Hematopoietic multipotent progenitor cell (in vitro differentiated cells): ENCODE measurements at regions not wholly inside any gene's neighbourhood (a gene's known extent, or its start where the extent isn't known, plus 50 kb on each side); places are given as distances from the start of the nearest gene placed in this dataset.

Source experiments
- DNase-seq, 3 donors: peaks; one replicate each; pipeline ENCODE4 v3.0.0-alpha.2; 2011 to 2015; ENCODE audit warnings: low read depth in 2 of 3, low spot score in 2 of 3

DNA sequence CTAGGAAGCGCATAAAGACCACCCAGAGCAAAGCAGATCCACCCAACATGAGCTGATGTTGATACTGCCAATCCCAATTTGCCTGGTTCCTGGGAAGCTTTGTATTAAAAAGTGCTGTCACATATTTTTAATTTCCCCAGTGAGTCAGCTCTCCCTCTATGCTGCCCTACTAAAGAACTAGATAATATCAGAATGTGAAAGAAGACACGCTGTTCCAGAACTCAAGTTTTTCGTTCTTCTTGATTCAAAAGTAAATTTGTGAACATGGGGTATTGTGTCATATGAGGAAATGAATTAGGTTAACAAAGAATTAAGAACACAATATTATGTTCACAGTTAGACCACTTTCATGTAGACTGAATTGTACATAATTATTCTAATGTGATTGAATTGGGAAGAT is 734.2 kb upstream of the ALCAM start:
- DNase-seq = no peak

DNA sequence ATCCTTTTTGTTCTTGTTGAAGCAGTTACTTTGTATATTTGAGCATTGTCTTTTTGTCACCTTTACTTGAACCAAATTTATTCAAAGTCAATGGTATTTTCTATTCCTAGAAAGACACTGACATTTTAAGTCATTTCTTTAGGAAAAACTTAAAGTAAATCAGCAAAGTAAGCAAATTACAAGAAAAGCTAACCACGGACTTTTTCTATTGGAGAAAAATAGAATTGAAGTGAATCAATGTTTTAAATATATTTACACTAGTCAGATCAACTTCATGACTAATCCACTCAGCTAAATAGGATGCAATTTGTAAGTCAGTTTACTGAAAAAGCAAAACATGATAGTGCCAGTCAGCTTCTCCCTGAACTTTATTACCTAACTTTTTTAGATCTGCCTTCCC is 733.8 kb upstream of the ALCAM start:
- no peak for DNase-seq

DNA sequence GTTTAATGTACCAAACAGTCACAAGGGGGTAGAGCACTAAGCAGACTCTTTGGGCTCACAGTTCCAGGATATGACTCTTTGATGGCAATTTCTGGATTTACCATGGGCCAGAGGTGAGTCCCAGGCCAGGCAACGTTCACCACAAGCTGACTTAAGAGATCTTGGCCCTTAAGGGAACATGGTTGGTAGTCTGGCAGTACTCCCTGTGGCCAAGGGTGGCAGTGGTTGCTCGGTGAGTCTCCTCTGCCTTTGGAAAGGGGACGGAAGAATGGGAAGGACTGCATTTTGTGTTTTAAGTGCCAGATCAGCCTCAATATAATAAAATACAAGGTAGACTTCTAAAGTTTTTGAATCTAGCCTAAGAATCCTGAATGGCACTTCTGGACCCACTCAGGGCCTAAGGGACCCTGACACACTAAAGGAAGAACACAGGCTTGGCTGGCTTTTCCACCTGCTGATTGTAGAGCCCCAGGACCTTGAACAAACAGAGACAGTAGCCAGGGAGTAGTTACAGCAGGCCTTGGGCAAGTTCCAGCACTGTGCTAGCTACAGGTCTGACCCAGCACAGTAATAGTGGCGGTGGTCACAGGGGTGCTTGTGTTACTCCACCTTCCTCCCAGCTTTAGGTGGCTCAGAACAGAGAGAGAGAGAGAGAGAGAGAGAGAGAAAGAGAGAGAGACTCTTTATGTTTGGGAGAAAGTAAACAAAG is 730.7 kb upstream of the ALCAM start:
- DNase-seq = no peak

DNA sequence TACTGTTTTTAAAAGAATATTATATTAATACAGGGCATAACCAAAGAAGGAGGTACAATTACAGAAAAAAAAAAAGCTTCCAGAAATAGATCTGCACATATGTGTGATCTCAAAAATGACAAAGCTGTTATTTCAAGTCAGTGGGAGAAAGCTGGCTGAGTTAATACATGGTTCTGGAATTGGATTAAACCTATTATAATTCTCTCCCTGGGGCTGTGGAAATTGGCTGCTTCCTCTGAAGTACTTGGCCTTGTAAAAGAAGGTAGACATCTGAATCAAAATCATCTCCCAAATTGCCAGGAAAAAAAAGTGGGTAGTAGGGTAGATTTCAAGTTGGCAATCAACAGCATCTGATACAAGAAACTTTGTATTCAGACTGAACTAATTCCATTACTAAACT is 723.9 kb upstream of the ALCAM start:
- DNase-seq = no peak

DNA sequence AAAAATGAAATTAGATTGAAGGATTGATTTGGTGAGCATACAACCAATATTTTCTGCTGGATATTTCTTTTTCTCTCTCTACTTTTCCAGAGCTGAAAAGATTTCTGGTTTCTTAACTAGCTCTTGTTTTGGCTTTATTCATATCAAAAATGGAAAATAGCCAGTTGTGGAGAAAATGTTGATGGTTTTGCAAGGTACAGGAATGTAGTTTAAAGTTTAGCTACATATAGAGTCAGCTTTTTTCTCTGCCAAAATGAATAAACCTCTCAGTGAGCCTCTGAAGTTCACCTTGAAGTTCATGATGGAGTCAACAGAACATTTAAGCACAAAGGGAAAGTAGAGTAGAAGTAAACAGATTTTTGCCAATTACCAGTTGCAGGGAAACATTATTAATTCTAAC is 720.5 kb upstream of the ALCAM start:
- no peak for DNase-seq

DNA sequence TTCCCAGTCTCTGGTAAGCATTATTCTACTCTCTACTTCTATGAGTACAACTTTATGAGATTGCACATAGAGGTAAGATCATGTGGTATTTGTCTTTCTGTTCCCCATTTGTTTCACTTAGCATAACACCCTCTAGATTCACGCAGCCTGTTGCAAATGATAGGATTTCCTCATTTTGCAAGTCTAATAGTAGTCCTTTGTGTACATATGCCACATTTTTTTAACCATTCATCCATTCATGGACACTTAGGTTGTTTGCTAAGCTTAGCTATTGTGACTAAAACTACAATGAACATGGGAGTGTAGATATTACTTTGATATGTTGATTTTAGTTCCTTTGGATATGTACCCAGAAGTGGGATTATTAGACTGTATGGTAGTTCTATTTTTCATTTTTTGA is 717.9 kb upstream of the ALCAM start:
- DNase-seq = no peak

DNA sequence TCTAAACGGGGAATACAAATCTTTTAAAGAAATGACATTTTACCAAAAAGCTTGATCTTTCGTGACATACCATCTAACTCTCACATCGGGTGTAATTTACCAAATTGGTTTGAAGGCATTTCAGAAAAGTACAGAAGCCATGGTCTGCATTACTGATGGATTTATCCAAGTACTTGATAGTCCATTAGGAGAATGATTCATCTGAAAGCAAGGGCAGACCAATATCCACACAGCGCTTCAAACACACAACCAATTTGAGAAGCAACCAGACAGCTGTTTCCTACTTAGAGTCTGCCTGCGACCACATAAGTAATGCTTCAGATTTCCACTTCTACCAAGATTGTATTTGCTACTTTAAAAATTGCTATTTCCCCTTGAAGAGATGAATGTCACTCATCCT is 697.6 kb upstream of the ALCAM start:
- DNase-seq = no peak

DNA sequence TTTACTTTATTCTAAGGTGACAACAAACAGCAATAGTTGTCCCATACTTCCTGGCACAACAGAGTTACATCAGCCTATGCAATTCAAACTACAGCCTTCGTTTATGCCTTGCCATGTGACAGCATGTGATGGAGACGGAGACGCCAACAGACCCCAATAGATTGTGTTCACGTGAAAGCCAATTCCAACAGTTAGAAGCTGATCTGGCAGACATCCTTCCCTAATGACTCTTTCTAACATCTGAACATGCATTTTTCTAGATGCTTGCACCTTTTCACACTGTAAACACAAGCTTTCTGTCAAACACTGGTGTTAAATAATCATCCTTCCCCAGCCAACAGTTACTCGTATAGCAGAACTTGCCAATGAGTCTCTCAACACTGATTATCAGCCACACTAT is 694.4 kb upstream of the ALCAM start:
- DNase-seq = no peak

DNA sequence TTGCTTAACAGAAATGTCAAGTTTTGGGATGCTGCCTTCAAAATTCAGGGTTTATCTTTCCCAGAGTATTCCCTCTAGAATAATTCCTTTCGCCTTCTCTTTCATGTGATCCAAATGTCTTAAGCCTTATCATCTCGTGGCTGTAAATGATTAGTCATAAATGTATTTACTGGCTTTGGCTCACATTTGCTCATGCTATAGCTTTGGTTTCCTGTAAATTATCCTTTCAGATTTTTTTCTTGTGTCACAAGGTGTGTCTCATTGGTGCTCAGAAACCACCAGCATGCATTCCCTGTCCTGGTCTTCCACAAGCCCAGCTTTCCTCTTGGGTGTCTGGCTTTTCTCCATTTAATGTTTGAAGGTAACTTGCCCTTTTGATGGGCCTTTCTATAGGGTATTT is 692.7 kb upstream of the ALCAM start:
- no peak for DNase-seq

DNA sequence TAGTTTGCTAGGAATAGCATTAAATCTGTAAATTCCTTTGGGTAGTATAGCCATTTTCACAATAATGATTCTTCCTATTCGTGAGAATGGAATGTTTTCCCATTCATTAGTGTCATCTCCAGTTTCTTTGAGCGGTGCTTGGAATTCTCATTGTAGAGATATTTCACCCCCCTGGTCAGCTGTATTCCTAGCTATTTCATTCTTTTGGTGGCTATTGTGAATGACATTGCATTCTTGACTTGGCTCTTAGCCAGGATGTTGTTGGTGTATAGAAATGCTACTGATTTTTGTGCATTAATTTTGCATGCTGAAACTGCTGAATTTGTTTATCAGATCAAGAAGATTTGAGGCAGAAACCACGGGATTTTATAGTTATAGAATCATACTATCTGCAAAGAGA is 690.5 kb upstream of the ALCAM start:
- no peak for DNase-seq

DNA sequence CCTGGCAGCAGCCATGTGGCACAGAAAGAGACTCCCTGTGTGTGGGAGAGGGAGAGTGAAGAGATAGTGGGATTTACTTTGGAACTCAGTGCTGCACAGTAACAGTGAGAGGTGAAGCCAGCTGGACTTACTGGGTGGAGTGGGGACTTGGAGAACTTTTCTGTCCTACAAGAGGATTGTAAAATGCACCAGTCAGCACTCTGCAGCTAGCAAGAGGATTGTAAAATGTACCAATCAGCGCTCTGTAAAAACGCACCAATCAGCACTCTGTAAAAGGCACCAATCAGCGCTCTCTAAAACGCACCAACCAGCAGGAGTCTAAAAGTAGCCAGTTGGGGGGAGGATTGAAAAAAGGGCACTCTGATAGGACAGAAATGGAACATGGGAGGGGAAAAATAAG is 688.8 kb upstream of the ALCAM start:
- DNase-seq = no peak

DNA sequence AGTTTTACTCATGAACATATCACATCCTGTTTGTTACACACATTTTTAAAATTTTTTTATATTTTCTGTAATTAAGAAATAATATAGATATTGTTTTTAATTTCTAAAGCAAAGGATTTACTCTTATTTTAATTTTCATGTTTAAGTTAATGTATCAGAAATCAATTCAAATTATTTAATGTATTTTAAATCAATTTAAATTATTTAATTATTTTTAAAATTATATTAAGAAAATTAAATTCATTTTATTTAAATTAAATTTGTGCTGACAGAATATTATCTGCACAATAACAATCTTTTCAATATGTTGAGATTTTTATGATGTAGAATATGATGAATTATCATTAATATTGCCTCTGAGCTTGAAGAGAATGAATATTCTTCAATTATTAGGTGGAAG is 681.2 kb upstream of the ALCAM start:
- no peak for DNase-seq

DNA sequence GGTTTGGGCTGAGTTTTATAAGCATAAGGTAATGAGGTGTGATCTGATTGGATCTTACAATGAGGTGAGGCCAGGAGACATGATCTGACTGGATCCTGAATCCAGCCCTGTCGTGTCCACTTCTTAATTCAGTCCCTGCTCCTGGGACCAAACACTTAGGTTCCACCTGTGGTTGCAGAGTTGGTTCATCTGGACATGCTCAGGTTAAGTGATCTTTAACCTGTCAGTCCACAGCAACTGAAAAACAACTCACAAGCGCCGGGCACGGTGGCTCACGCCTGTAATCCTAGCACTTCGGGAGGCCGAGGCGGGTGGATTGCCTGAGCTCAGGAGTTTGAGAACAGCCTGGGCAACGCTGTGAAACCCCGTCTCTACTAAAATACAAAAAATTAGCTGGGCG is 679.3 kb upstream of the ALCAM start:
- DNase-seq = no peak

DNA sequence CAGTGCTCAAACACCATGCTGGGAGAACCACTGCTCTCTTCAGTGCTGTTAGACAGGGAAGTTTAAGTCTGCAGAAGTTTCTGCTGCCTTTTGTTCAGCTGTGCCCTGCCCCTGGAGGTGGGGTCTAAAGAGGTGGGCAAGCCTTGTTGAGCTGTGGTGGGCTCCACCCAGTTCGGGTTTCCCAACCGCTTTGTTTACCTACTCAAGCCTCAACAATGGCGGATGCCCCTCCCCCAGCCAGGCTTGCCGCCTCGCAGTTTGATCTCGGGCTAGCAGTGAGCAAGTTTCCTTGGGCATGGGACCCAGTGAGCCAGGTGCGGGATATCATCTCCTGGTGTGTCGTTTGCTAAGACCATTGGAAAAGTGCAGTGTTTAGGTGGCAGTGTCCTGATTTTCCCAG is 670.2 kb upstream of the ALCAM start:
- no peak for DNase-seq

DNA sequence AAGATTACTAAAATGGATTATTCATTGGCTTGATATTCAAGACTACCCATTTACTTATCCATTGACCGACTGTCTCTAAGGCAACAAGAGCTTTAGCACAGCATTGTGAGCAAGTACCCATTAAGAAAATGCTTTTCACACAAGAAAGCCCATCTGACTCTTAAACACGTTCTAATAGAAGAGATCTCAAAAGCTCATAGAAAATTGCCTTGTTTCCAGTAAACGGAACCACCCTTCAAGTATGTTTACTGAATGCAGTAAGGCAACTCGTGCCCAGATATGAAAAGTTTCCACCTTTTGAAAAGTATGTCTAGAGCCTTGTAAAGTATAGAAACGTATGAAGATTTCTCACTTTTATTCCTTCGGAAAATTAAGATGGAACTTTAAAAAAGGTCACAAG is 655.3 kb upstream of the ALCAM start:
- DNase-seq = no peak

DNA sequence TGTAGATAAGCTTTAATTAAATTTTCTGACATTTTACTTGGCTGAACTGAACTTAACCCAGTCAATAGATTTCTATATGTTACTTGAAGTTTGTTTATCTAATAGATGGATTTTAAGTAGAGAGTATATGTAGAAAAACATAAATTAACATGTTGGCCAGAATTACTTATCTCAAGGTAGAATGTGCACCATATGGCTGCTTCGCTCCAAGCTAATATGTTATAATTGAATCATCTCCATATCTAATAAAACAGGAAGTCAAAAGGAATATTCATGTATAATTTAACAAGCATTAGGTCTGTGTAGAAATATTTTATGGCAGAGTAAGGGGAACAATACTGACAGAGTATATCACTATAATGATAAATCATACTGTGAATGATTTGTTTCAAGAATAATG is 650.7 kb upstream of the ALCAM start:
- DNase-seq = no peak

DNA sequence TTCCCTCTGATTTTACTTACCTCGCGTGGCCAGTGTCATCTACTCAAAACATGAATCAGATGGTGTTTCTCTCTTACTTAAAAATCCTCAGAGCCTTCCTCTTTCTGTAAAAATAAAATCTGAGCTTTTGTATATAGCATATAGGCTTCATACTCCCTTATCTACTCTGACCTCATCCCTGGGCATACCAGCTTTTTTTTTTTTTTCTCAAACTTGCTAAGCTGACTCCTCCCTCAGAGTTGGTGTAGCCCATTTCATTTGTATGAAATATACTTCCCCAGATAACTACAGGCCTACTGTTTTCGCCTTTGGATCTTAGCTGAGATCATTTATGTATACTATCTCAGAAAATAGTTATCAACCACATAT is 648.9 kb upstream of the ALCAM start:
- DNase-seq = peak in 1 of 3 donors; percentile 6

DNA sequence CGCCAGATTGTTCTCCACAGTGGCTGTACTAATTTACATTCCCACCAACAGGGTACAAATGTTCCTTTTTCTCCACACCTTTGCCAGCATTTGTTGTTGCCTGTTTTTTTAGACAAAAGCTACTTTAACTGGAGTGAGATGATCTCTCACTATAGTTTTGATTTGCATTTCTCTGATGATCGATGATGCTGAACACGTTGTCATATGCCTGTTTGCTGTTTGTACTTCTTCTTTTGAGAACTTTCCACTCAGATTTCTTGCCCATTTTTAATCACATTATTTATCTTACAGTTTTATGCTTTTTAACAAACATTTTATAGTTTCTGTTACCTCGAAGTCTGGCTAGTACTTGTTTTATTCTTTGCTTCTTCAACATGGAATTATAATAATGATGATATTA is 643.7 kb upstream of the ALCAM start:
- no peak for DNase-seq

DNA sequence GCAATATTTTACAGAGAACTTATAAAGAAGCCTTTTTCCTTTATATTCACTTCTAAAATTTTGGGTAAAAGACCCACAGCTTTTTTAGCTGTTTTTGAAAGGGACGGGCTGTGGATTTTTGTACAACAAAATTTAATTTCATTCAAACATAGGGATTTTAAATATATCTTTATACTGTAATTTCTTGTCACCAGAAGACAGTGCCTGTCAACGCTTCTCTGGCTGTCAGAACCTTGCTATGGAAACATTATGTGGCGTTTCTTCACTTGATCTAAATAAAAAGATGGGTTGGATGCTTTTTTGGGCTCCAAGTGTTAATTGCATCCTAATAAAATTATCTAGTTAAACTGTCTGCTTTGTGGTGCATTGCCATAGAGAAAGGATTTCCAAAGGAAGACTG is 635.6 kb upstream of the ALCAM start:
- DNase-seq = no peak

DNA sequence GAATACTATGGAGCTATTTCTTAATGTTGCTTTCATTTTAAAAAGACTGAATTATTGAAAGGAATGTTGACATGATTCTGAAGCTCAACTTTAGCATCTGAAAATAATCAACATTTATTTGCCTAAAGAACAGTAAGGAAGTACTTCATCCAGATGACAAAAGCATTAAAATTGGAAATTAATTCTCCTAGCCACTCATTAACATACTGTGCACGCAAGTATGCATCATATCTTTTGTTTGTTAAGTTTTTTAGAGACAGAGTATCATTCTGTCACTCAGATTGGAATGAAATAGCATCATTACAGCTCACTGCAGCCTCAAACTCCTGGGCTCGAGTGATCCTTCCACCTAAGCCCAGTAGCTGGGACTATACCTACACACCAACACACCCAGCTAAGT is 632.1 kb upstream of the ALCAM start:
- no peak for DNase-seq

DNA sequence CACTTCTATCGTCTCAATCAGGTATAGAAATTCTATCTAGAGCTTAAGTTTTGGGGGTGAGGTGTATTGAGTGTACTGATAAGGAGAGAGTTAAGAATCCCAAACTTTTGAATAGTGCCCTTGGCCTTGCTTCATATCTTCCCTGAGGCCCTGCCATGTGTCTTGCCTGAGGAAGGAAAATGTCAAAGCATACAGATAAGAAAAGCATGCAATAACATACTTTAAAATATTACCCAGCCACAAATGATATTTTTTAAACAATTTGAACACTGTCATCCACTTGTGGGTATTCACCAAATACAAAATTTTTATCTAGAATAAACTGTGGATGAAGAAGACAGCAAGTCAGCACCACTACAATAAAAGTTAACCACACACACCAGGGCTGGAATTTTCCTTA is 631.0 kb upstream of the ALCAM start:
- no peak for DNase-seq

DNA sequence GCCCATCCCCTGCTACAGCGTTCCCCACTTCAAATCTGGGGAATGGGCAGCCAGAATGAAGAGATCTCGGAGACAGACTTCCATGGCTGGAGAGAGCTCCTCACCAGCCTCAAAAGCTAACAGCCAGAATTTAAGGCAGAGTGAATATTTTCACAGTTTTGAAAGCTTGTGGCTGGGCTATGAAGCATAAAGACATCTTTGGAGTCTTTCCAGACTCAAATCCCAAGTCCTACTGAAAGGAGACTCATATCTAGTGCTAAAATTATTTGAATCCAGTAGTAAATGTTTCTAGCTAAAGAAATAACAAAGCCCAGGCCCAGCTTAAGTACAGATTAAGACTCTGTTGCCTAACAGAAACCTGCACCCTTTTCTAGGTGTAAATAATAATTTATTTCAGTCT is 628.4 kb upstream of the ALCAM start:
- no peak for DNase-seq

DNA sequence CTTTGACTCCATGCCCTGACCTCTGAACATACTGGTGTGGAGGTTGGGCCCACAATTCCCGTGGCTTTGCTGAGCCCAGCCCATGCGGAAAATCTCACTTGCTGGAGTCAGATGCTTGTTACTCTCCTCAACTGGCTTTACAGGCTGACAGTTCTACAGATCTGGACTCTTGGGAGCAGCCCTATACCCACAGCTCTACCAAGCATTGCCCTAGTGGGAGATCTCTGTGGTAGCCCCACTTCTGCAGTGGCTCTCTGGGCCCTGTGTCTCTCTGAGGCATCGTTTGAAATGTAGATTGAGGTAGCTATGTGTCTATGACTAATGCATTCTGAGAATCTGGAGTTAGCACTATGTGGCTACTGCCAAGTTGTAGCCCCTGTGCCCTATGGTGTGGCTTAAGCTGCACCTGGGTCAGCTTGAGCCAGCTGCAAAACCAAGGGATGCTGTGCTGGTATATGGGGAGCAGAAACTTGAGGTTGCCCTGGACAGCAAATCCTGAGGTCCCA is 625.8 kb upstream of the ALCAM start:
- no peak for DNase-seq
